GM21723 (cell line): ENCODE measurements at regions not wholly inside any gene's neighbourhood (a gene's known extent, or its start where the extent isn't known, plus 50 kb on each side); places are given as distances from the start of the nearest gene placed in this dataset.
A peak's percentile ranks its signal among the peaks of the same experiment; 100 is the strongest.
"Not testable (repeated sequence)": the region's sequence is repeated elsewhere in the genome, so short reads cannot be mapped to it uniquely, and the experiment has no call there.

Experiments used
- ATAC-seq: cut with Tn5 transposase; IDR thresholded peaks from one replicate; pipeline ENCODE4 v1.9.1; 2021; ENCODE audit warnings: mild to moderate bottlenecking, moderate library complexity; ENCODE audit not compliant: unreplicated experiment

DNA sequence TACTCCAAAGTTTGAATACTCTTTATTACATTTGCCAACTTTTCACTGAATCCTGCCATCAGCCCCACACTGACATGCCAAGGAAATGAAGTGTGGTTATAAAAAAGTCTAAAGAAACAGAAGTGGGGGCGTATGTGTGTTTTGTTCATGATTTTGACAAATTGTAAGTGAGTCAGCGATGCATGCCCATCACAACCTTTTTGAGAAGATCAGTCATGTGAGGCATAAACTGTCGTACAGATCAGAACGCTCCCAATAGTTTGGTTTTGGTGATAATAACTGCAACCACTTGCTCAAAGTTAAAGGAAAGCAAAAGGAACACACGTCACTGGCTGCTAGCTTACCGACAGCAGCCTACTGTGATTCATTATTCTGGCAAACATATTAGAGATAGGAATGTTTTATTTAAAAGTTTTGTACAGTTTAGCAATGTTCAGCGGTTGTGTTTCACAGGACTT is 95.6 kb downstream of the RGS2 start:
- ATAC-seq = no peak

DNA sequence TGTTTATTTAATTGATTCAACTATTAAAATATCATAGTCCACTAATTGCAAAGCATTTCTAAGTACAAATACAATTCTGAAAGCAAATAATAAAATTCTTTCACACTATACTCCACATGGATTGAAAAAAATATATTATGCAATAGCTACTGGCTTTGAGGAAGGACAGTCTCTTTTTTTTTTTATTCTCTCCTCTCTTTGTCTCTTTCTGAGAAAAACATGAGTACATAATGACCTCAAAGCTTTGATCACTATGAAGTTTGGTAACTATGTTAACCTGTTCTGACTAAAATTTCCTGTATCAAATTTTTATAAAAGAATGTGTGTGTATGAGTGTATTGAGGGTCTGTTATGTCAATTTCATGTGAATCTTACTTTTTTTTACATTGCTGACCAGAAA is 96.2 kb downstream of the RGS2 start:
- no peak for ATAC-seq

GRCh38 chr1:192906334-192906733 is 97.5 kb downstream of the RGS2 start:
- ATAC-seq = no peak

DNA sequence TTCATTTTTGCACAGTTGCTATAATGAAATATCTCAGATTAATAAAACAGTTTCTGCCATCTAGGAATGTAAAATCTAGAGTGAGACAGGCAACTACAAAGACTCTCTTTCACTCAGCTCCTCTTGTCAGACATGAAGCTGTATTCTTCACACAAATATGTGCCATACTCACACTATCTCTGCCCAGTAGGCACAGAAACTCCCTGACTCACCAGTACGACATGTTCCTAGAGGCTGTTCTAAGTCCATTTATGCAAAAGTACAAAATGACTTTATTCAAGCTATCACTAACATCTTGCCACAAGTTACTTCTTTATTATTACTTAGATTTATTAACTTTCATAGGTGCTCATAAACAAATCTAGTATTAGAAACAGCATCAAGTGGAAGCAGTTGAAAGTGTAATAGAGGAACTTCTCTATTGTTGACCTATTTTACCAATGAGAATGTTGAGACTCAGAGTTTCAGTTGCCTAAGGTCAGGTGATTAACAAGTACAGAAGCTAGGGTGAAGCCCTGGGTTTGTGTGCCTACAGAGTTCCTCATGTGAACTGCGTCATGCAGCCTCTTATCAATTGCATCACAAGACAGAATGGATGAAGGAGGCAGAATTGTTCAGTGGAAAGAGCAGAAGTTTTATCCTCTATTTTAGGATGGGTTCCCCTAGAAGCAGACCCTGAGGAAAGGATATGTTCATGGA is 98.9 kb downstream of the RGS2 start:
- no peak for ATAC-seq

DNA sequence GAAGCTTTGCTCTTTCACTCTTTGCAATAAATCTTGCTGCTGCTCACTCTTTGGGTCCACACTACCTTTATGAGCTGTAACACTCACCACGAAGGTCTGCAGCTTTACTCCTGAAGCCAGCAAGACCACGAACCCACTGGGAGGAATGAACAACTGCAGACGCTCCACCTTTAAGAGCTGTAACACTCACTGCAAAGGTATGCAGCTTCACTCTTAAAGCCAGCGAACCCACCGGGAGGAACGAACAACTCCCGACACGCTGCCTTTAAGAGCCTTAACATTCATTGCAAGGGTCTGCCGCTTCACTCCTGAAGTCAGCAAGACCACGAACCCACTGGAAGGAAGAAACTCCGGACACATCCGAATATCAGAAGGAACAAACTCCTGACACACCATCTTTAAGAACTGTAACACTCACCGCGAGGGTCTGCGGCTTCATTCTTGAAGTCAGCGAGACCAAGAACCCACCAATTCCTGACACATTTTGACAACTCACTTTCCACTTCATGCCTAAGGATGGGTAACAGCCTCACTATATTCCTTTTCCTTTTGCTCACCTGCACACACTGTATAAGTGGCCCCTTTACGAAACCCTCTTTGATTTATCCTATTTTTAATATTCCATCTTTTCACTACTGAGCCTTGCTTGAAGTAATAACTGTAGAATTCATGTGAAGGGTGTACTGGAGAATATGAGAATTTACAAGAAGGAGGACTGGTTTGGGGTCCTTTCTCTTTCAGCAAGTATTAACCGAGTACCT is 103.2 kb downstream of the RGS2 start:
- not testable (repeated sequence) for ATAC-seq

DNA sequence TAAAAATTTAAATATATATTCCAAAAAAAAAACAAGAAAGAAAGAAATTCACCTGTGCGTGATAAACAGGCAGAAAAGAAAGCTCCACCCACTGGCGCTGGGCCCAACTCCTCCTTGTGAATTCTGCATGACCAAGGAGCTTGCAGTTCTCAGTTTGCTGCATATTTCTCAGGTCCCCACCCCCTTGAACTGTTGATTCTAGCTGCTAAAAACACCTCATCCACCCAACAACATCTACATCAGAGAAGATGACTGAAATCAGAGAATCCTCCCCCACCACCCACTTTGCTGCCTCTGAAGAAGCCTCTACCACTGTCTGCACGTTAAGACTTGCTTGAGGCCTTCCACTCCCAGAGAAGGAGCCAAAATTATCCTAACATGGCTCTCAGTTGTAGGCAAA is 104.8 kb downstream of the RGS2 start:
- ATAC-seq = no peak

DNA sequence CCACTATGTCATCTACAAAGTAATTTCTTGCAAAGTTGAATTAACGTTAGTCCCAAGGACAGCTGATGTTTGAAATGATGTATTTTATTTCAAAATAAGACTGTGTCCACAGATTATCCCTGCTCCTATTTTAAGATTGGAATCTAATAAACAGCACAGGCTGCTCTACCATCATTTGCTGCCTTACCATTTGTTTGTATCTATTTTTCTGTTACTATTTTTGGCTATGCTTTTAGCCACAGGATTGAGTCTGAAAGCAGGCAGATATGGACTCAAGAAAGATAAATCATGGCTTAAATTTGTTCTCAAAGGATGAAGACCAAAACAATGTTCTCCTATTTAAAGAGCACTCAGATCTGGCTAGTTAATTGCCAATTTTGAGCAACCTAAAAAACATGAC is 105.3 kb downstream of the RGS2 start:
- no peak for ATAC-seq

DNA sequence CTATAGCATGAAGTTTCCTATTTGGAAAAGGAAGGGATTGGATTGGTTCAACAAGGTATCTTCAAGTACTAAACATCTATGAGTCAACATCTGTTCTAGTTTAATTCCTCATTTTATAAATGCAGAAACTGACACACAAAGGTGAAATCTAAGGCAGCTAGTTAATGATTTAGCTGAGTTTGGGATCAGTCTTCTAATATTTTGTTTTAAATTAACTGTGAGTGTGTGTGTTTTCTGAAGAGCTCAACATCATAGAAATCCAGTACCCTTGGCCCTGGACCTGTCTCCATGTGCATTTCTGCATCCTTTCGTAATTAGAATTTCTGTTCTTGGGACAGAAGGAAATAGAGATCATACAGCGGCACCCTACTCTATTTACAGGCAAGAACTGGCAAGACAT is 105.9 kb downstream of the RGS2 start:
- ATAC-seq = no peak

GRCh38 chr1:192916021-192916420 is 107.2 kb downstream of the RGS2 start:
- no peak for ATAC-seq

- ATAC-seq = no peak
Observed at GRCh38 chr1:192918259-192918658, 109.4 kb downstream of the RGS2 start.

DNA sequence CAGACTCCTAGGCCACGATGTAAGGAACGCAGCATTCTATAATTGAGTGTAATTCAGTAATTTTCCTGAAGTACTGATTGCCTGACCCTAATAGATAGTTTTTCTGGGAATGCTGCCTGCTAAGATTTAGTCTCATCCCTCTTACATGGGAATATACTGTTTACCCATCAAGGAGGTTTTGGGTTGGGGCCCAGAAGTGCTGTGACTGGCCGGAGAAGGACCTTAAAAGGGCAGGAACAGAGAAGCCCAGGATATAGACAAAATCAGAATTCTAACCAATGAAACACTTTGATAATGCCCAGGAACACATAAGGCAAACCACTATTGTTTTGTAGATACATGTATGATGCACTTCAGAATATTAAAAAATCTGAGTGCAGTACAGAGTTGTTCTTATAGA is 111.6 kb downstream of the RGS2 start:
- ATAC-seq = no peak

- no peak for ATAC-seq
Observed at GRCh38 chr1:192925609-192926008, 116.8 kb downstream of the RGS2 start.

DNA sequence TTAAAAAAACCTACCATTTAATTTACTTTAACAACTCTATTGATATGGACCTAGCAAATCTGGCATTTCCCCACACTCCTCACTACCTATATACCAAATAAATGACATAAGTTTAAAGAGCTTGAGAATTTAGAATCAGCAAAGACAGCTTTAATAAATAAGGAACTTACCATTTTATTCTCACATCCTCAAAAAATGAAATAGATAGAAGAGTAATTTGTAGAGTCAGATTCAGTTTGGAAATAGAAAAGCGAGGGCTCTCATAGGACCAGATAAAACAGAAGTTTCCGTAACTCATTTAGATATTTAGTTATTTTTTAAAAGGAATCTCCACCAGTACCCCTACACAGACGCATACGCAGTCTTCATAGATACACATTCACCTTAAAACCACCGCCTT is 117.9 kb downstream of the RGS2 start:
- ATAC-seq = no peak

GRCh38 chr1:192927496-192927895 is 118.7 kb downstream of the RGS2 start:
- no peak for ATAC-seq

- no peak for ATAC-seq
Observed at GRCh38 chr1:192929597-192929996, 120.8 kb downstream of the RGS2 start.

DNA sequence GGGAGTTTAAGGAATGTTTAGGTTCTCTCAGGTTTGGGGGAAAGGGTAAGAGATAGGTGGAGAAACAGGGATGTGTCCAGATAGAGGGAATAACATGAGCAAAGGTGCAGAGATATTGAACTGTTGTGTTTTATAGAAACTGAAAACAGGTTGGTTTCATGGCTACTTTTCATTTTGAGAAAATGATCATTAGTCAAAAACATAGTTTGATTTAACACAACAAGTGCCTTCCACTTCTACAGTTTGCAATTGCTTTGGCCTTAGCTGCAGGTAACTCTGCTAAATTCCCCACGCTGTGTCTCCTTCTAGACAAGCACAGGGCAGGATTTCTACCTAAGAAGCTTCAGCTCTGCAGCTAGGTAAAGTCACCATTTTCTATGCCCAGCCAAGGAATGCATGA is 124.9 kb downstream of the RGS2 start:
- no peak for ATAC-seq

DNA sequence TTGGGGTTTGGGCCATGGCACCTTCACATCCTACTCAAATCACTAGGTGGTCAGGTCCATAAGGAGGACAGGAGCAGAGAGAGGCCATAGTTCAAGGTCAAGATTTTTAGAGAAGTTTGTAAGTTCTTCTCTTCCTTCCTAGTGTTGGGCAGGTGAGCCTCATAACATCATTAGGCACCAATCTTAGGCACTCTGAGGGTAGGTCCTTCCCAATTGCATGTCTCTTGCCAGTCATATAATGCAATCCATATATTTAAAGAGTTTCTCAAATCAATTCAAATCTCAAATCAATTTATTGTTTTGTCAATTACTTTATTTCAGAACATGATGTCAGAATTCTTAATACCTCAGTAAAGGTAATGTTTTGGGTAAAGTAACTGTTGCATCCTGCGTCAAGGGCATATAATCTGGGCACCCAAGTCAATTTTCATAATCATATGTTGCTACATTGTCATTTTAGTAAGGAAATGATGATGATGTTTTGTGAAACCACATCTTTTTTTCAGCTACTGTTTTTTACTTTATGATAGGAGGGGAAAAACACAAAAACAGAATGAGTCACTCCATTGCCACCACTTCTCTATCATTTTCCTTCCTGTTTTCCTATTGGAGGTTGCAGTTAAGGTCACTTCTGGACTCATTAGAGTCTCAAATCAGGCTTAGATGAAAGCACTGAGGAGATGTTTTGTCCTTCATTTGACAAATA is 122.7 kb downstream of the UCHL5 start:
- no peak for ATAC-seq

DNA sequence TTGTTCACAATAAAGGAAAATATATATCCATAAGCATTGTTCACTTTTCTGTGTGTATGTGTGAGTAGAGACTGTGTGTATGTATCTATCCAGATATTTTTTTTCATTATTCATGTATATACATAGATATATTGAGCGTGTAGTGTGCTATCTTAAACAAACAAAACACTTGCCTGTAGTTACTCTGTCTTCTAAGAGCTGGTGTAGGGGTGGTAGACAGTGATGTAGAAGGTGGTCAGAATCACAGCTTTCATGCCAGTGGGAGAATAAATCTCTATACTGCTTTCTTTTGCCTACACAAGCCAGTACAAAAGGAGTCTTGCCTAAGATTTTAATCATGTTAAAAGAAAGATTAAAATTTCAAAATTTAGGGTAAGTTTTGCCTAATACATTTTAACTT is 122.0 kb downstream of the UCHL5 start:
- ATAC-seq = no peak

DNA sequence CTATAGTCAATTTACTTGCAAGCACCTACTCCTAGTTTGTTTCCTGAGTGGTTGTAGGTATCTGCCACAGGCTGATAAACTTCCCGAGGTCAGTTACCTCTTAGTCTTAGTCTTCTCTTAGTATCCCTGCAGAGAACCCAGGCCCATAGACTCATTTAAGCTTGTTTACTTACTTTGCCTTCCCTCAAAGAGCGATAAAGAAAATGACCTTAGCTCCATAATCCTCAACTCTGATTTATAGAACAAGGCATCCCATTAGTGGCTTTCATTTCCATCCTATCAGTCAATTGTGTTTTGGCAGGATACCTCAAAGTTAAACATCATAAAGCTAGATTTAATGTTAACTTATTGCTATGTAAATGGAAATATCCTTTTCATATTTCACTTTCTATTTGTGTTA is 119.7 kb downstream of the UCHL5 start:
- ATAC-seq = no peak

DNA sequence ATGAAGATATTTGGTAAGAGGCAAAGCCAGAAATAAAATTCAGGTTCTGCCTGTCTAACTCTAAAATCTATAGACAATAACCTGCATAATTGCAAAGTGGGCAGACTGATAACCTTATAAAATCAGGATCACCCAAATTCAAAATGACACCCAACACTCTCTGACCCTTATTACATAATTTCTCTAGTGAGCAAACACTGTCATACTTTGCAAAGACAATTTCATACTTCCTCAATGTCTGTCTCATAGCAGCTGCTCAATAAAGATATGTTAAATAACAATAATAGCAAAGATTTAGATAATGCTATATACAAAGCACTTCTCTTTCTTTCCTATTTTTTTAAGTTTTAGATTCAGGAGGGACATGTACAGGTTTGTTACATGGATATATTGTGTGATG is 118.5 kb downstream of the UCHL5 start:
- ATAC-seq = no peak

GRCh38 chr1:192941722-192942411 is 117.3 kb downstream of the UCHL5 start:
- peak; percentile 72 for ATAC-seq
